ENCODE measurements at regions not wholly inside any gene's neighbourhood (a gene's known extent, or its start where the extent isn't known, plus 50 kb on each side); places are given as distances from the start of the nearest gene placed in this dataset.

DNA sequence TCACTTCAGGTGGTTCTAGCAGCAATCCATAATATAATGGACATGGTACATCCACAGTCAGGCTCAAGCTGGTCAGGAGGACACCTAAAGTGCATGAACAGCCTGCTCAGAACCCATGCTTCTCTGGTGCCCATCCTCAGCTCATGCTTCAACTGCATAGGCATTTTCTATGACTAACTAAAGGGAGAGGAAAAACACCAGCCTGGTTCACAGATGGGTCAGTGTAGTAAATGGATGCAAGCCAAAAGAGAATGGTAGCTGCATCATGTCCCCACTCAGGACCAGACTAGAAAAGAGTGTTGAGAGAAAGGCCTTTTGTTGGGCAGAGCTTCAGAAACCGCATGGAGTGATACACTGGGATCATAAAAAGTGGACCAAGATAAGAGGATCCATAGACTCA, 556.6 kb downstream of the TLE1 start:
- no peak for DNase-seq (ENCODE audit: low read depth in 4 of 4, low spot score in 3 of 4)

DNA sequence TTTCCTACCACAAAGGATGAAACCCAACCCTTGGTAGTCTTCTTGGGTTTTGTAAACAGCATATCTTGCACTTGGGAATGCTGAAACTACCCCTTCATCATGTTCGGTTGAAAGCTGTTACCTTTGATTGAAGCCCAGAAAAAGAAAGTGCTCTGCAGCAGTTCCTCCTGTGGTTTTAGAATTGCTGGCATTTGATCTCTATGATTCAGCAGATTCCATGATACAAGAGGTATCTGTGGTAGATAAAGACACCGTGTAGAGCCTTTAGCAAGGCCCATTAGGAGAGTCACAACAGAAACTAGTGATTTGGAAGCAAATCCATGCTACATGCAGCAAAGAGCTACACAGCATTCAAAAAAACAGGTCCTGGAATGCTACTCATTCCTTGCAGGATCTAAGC, 557.0 kb downstream of the TLE1 start:
- DNase-seq (ENCODE audit: low read depth in 4 of 4, low spot score in 3 of 4): no peak

DNA sequence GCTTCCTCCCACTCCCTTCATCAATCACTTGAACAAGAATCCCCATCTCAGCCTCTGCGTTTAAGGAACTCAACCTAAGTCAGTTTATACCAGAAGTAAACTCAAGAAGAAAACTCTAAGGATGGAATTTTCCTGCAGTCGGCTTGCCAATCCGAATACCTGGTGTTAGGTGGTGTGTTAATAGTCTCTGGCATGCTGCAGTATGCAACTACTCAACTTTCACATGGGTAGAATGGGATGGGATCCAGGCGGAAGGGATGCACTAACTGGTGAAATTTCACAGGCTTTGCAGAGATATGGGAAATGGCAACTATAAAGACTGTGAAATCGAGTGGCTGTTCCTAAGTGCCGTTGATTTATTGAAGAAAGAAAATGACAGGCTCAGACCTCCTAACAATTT, 560.6 kb downstream of the TLE1 start:
- DNase-seq (ENCODE audit: low read depth in 4 of 4, low spot score in 3 of 4): no peak

DNA sequence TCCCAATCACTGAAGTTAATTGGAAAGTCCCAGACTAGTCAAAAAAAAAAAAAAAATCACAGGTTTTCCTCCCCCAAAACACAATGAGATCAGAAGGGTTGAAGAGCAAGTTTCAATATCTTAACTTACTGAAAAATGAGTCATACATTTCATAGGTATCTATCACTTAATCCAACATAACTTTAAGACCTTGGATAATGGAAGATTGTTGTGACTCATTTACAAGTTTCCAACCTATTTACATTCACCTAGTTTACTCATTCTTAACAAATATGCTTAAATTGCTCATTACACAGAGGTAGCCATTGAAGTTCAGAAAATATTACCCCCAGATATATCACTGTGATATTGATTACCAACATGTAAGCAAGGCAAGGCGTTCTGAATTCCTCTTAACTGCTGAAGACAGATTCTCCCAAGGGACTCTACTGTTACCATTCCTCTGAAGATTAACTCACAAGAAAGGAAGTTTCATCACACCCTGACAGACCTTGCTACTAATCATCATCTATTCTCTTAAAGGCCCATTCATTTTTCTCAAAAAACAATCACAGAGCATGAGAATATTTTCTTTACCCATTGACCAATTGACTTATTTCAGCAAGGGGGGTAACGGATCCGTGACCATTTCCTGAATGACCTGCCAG, 563.8 kb downstream of the TLE1 start:
- DNase-seq (ENCODE audit: low read depth in 4 of 4, low spot score in 3 of 4): no peak

DNA sequence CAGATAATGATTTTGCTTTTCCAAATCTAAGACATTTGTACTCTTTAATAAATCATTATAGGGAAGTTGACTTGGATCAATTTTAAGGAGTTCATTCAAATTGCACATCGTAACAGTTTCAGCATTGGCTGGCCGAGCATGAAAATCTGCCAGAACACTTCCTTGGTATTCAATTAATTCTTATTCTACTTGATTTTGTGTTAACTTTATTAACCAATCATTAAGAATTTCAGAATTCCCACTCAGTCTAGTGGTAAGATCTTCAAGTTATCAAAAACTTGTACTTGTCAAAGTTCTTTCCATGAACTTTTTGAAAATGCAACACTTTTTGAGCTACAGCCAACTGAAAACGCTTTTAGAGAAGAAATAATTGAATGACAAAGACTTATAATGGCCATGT, 565.8 kb downstream of the TLE1 start:
- no peak for DNase-seq (ENCODE audit: low read depth in 4 of 4, low spot score in 3 of 4)

DNA sequence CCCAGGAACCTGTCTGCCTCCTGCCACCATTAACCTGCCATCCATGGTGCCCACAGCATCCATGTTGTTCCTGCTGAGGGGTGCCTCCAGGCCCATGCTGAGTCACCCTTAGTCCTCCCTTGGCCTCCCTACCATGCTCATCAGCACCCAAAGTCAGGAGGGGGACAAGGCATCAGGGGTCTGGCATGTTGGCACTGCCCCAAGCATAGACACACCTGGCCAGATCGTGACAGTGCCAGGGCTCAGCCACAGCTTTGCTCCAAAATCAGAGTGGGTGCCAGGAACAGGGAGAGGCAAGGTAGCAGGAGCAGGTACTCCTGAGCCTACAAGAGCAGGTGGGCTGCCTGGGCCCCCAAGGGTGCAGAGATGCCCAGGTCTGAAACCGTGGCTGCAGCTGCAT, 566.6 kb downstream of the TLE1 start:
- DNase-seq (ENCODE audit: low read depth in 4 of 4, low spot score in 3 of 4): no peak

DNA sequence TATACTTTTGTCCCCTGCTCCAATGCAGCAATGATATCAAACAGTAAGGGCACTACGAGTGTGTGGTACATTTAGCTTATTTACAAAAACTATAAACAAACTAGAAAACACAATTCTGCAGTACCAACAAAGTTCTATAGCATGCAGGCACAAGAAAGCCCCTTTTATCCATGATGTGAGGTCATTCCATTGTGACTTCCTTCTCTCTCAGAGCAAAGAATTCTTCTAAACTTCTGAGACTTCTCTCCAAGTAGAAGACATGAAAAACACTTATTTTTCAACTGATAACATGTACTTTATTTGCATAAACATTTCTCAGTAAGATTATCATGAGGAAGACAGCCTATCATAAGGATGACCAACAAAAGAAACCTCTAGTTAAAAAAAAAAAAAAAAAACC, 569.8 kb downstream of the TLE1 start:
- DNase-seq (ENCODE audit: low read depth in 4 of 4, low spot score in 3 of 4): no peak

DNA sequence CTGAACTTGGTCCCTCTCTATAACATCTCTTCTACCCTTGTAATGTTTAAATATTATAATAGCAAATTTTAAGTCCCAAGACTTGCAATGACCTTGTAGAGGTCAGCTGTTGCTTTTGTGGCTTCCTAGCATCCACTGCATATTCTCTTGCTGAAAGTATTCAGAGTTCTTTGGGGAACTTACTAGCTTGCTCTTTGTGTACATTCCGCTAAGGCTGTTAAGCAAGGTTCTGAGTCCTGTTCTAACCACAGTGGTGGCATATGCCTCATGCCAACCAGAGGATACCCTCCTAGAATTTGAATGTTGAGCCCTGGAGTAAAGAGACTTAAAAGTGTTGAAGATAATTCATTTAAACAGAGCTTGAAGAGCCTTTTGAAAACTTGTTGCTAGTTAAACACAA, 570.9 kb downstream of the TLE1 start:
- DNase-seq (ENCODE audit: low read depth in 4 of 4, low spot score in 3 of 4): no peak

DNA sequence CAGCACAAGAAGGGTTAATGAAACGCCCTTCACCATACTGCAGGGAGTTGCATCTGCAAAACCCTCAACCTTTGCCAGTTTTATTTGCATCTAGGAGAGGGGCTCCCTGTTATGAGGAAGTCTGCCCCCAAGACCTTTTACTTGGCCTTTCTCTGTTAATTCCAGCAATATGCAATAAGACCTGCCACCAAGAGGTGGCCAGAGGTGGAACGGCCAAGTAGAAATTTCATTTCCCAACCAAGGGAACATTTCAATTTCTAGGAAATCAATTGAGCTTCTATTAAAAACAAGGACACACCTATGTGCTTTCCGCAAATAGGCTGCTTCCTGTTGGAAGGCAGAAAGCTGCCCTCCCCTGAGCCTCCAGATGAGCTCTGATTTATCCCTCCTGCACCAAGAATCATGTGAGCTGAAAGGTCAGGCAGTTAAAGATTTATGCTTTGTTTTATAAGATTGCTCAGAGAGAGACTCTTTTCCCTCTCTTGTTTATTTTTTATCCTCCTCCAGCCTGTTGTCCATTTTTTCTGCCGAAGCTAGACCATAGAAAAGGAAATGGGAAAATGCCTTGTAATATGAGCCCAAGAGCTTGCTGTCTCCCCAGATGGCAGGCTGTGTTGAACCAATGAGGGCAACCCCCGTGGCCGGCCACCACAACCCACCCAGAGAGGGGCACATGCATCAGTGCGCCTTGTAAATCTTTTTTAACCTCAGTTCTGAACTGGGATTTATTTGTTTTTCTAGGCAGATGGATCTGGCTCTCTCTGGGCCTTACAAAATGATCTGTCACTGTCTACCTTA, 572.8 kb downstream of the TLE1 start:
- DNase-seq (ENCODE audit: low read depth in 4 of 4, low spot score in 3 of 4): peak in 3 of 4 donors; percentile 48 to 77 (median 58)

DNA sequence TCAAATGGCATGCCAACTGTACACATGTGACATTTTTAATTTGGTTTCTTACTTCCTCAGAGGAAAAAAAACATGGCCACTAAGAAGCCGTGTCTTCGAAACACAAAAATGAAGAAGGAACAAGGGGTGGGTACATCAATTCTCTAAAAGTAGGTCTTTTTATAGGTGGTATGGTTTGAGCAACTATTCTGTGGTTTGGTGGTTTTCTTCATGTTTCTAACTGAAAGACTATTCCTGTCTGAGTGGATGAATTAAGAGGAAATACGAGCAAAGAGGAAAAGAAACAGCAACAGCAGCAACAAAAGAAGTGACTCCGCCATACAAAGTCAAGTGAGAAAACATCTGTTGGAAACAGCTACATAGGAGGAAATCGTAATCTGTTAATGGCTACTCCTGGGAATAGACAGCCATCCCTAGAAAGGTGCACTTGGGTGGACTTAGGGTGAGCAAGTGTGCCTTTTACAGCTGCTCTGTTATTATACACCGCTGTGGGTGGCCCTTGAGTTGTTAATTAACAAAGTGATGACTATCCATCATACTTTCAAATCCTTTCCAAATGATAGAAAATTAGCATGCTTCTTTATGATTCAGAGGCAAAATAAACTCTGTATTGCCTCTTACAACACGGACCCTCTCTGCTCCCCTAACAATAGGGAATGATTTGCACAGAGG, 575.8 kb downstream of the TLE1 start:
- no peak for DNase-seq (ENCODE audit: low read depth in 4 of 4, low spot score in 3 of 4)

DNA sequence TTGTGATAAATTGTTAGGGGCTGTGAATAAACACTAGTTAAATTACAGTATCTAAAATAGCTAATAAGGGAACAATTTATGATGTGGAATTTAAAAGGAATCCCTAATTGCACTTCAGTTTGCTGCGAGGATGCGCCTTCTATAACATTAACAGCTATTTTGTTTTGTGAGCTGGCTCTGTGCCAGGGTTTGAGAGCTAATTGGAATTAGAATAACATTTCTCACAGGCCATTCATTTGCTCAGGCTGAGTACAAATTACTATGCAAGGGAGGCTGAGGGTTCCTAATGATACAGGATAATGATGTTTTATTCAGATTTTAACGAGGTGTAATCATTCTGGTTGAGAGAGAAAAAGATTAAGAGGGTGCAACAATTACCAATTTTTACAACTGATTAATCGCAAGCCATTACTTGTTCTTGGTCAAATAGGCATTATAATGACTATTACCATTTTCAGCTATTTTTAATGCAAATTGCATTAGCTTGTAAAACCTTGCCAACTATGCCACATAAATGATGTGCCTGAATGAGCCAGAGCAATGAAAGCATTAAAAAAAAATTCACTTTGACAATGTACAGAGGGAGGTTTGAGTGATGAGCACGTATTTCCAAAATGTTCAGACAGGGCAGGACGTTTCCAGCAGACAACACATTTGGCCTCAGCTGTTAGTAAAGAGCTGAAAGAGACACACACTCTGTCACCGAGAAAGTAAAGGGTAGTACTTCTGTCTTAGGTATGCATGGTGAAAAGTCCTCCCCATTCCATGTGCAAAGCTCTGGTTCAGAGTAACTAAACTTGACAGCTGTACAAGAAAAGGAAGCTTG, 576.5 kb downstream of the TLE1 start:
- DNase-seq (ENCODE audit: low read depth in 4 of 4, low spot score in 3 of 4): no peak

DNA sequence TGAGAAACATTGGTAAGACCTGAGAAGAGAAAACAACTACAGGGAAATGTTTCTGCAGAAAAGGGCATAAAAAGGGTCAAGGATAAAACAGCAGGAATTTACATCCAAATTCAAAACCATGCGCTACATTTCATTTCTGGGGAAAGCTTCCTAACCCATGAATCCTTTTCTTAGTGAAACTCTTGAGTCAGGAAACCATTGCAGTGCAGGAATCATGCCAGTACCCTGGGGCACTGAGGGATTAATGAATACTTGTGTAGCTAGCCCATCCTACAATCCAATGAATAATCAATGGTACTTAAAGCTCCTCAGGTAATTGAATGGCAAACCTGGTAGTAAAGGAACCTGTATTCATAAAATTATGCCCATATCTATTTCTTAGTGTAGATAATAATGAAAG, 580.5 kb downstream of the TLE1 start:
- DNase-seq (ENCODE audit: low read depth in 4 of 4, low spot score in 3 of 4): no peak

DNA sequence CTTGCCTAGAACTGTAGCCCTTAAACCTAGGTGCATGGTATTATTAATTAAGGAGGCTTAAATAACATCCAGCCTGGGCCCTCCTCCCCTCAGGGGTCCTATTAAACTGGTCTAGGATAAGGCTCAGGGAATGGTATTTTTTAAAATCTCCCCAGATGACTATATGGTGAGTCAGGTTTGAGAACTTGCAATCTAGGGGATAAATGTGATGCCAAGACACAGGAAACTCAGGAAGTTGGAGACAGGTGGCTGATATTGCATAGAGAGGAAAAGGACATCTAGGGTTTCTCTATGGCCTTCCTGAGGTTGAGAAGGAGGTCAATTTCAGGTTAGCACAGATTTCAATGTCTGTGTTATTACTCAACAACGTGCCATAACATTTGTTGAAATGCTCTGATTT, 581.0 kb downstream of the TLE1 start:
- DNase-seq (ENCODE audit: low read depth in 4 of 4, low spot score in 3 of 4): no peak

DNA sequence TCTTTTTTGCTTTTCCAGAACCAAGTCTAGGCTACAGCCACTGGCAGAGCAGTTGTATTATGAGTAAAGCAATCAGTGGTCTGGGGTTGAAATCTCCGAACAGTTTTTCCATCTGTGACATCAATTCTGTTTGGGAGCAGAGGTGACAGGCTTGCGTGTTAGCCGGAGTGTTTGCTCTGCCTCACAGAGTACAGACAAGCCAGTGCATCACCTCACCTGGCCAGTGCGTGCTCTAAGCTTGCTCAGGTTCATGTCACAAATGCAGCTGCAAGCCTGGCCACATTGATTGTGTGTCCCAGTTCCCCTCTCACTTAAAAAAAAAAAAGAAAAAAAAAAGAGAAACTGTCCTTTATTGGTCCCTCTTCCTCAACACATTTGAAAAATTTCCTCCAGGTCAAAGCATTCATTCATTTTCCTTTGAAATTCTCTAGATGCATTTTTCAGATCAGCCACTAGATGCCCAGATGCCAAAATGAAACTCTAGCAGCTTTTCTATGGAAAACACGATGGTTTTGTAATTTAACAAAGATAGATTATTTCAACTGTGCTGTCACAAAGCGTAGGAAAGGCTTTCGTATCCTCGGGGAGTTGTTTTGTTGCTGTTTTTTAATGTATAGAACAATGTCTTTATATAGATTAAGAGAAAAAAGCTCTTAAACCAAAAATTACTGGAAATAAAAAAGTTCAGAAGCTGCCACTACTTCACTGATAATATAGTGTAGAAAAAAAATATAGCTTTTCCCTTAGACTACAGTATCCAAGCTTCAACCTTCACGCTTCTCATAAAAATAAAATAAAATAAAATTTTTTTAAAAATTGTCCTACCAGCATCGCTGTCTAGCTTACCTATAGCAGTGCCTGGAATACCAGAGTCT, 585.5 kb downstream of the TLE1 start:
- no peak for DNase-seq (ENCODE audit: low read depth in 4 of 4, low spot score in 3 of 4)

DNA sequence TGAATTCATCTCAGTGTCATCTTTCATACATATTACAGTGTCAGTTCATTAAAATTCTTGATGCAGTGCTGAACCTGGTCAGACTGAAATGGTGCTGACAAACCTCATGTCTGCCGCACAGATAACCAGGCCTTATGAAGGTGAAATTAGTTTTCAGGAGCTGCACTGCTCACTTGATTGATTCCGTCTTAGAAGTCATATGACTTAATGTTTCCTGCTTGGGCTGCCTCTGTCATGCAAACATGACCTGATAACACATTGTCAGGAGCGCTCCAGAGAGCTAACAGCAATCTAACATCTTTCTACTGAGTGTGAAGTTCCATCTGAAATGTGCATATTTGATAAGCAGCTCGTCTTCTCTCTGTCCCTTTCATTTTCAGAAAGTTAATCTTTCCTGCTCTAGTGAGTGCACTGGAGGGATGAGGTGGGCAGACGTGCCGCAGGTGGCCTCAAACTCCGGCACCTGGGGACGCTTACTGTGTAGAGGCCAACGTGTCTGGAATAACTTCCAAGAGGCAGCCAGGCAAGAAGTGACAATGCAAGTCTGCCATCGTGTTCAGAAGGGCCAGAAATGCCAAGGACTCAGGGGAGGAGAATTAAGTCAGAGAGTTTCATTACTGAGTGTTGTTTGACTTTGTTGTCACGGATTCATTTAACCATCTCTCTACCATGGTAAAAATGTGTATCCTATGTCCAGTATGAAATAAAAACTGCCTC, 592.1 kb downstream of the TLE1 start:
- no peak for DNase-seq (ENCODE audit: low read depth in 4 of 4, low spot score in 3 of 4)

DNA sequence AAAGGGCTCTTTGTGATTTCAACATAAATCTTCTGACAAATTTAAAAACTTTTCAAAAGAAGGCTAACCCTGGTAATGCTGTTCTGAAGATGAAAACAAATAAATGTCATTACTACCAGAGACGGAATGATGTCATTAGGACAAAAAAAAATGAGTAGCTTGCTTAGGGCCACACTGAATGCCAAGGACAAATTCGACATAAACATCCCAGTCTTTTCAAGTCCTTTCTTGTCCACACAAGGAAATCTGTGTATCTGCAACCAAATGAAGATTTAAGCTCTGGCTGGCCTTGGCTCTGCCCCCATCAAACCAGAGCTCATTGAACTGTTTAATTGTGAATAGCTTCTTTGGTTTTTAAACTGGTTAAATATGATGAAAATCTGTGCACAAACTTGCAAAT, 592.7 kb downstream of the TLE1 start:
- DNase-seq (ENCODE audit: low read depth in 4 of 4, low spot score in 3 of 4): no peak

DNA sequence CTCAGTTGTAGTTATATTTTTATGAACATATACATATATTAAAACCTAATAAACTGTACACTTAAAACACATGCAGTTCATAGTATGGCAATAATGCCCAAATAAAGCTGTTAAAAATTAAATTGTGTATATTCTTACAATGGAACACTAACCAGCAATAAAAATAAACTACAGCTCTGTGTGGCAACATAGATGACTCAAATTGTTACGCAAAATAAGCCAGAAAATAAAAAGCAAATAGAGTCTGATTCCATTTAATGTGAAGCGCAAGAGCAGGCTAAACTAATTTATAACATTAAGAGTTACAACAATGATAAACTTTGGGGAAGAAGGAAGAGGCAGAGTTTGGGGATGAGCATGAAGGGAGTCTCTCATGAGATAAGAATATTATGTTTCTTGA, 597.3 kb downstream of the TLE1 start:
- no peak for DNase-seq (ENCODE audit: low read depth in 4 of 4, low spot score in 3 of 4)

DNA sequence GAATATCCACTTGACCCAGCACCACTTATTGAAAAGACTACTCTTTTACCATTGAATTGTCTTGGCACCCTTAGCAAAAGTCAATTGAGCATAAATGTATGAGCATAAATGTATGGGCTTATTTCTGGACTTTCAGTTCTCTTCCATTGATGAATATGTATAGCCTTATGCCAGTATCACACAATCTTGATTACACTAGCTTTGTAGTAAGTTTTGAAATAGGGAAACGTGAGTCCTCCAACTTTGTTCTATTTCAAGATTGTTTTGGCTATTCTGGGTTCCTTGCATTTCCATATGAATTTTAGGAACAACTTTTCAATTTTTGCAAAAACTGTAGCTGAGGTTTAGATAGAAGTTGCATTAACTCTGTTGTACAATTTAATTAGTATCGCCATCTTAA, 601.0 kb downstream of the TLE1 start:
- DNase-seq (ENCODE audit: low read depth in 4 of 4, low spot score in 3 of 4): no peak

DNA sequence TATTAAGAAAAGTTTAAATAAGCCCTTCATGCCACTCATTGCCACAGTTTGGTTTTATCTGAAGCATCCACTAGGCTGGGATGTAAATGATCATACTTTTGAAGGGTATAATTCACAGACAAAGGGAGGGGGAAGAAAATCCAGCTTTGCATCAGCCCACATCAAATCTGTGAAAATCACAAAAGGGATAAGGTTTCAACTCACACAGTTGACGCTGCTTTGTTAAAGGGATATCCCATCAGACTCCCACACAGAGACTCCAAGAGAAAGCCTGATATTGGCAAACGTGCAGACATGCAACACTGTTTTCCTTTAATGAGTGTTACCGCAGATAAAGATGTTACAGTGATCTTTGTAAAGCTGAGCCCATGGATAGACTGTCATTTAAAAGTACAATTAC, 602.9 kb downstream of the TLE1 start:
- no peak for DNase-seq (ENCODE audit: low read depth in 4 of 4, low spot score in 3 of 4)
